RWPE2 (cell line): ENCODE measurements at regions not wholly inside any gene's neighbourhood (a gene's known extent, or its start where the extent isn't known, plus 50 kb on each side); places are given as distances from the start of the nearest gene placed in this dataset.

Experiments used
- ATAC-seq: fragments of 200-7000 bp; cut with Tn5 transposase; 3 replicates; pipeline ENCODE4 v1.9.1; 2021; ENCODE audit warnings: low read depth
- DNase-seq: peaks from one replicate; pipeline ENCODE4 v3.0.0-alpha.2; 2020; ENCODE audit warnings: low spot score
- H3K27ac ChIP-seq: fragments of 450-650 bp; 2 replicates; pipeline ENCODE4 v1.5.1; 2017; ENCODE audit warnings: mild to moderate bottlenecking; ENCODE audit not compliant: poor library complexity, severe bottlenecking
- H3K27me3 ChIP-seq: fragments of 250-450 bp; sonication (Bioruptor Pico); 2 replicates; pipeline ENCODE4 v1.5.1; 2021; ENCODE audit warnings: mild to moderate bottlenecking, moderate library complexity; ENCODE audit not compliant: insufficient read depth, poor library complexity, severe bottlenecking
- H3K36me3 ChIP-seq: fragments of 250-450 bp; sonication (Bioruptor Pico); 2 replicates; pipeline ENCODE4 v1.5.1; 2020; ENCODE audit warnings: low read depth, mild to moderate bottlenecking, moderate library complexity
- H3K4me1 ChIP-seq: fragments of 250-450 bp; sonication (Bioruptor Pico); 2 replicates; pipeline ENCODE4 v1.5.1; 2021; ENCODE audit warnings: mild to moderate bottlenecking, moderate library complexity; ENCODE audit not compliant: insufficient read depth, poor library complexity, severe bottlenecking
- H3K4me3 ChIP-seq: fragments of 250-450 bp; sonication (Bioruptor Pico); 2 replicates; pipeline ENCODE4 v1.5.1; 2021; ENCODE audit warnings: mild to moderate bottlenecking, moderate library complexity; ENCODE audit not compliant: severe bottlenecking
- H3K9me3 ChIP-seq: fragments of 250-450 bp; sonication (Bioruptor Pico); 2 replicates; pipeline ENCODE4 v1.5.1; 2021; ENCODE audit warnings: mild to moderate bottlenecking, moderate library complexity; ENCODE audit not compliant: severe bottlenecking
- TF ChIP-seq, protein P1 (sequence below): fragments of 450-650 bp; IDR thresholded peaks from one replicate; pipeline ENCODE4 v1.5.1; 2017; ENCODE audit warnings: mild to moderate bottlenecking, moderate library complexity; ENCODE audit not compliant: poor library complexity, severe bottlenecking

DNA sequence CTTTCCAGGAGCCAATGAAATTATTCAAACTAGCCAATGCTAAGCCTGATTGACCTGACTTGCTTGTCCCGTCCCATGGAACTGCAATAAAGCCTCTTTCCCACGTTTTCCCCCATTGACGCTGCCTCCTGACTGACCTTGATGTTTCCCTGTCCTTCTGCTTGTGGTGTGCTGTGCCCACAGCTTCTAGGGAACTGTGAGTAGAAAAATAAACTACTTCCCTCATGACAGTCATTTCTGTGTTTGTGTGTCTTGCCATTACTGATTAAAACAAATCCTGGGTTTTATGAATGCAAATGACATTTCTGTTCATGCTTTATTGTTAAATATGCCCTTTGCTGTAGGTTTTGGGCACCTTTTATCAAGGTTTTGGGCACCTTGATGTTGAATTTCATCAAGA, 91.3 kb upstream of the ABI1 start:
- DNase-seq (no peak), ATAC-seq (no peak)
- TF ChIP-seq, protein P1, sequence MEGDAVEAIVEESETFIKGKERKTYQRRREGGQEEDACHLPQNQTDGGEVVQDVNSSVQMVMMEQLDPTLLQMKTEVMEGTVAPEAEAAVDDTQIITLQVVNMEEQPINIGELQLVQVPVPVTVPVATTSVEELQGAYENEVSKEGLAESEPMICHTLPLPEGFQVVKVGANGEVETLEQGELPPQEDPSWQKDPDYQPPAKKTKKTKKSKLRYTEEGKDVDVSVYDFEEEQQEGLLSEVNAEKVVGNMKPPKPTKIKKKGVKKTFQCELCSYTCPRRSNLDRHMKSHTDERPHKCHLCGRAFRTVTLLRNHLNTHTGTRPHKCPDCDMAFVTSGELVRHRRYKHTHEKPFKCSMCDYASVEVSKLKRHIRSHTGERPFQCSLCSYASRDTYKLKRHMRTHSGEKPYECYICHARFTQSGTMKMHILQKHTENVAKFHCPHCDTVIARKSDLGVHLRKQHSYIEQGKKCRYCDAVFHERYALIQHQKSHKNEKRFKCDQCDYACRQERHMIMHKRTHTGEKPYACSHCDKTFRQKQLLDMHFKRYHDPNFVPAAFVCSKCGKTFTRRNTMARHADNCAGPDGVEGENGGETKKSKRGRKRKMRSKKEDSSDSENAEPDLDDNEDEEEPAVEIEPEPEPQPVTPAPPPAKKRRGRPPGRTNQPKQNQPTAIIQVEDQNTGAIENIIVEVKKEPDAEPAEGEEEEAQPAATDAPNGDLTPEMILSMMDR, result no peak
- Histone ChIP-seq H3K36me3 (no peaks in the 10 kb centered on the region), H3K27ac (no peak overlapping the region), H3K4me1 (no peaks in the 10 kb centered on the region), H3K27me3 (no peaks in the 10 kb centered on the region), H3K4me3 (no peak overlapping the region), H3K9me3 (no peaks in the 10 kb centered on the region)

DNA sequence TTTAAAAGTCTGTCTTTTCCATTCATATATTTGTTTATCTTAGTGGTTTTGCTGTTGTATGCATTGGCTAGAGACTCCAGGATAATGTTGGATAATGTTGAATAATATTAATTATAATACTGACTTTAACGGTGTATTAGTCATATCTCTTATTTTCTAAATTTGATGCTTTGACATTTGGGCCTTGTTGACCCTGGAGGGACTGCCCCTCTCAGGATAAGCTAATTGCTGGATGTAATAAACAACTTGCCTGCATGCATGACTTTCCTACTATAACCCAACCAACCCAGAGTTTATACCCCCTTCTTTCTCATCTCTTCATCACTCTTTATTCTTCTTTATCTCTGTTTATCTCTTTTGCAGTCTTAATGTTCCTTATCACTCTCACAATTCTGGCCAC, 90.9 kb upstream of the ABI1 start:
- no peak for ATAC-seq
- H3K9me3 ChIP-seq, result no peaks in the 10 kb centered on the region
- DNase-seq, result no peak
- no peak overlapping the region for H3K27ac ChIP-seq
- H3K4me3 ChIP-seq, result no peak overlapping the region
- TF ChIP-seq, protein P1, result no peak
- no peaks in the 10 kb centered on the region for H3K4me1 ChIP-seq
- no peaks in the 10 kb centered on the region for H3K27me3 ChIP-seq
- no peaks in the 10 kb centered on the region for H3K36me3 ChIP-seq

- Histone ChIP-seq H3K27me3 (no peaks in the 10 kb centered on the region), H3K4me1 (no peaks in the 10 kb centered on the region), H3K4me3 (no peak overlapping the region), H3K9me3 (no peaks in the 10 kb centered on the region), H3K27ac (no peak overlapping the region), H3K36me3 (no peaks in the 10 kb centered on the region)
- TF ChIP-seq, protein P1, result no peak
- no peak for DNase-seq
- ATAC-seq, result no peak
Observed at GRCh38 chr10:26950934-26951333, 90.2 kb upstream of the ABI1 start.

GRCh38 chr10:26946102-26946811, 85.5 kb upstream of the ABI1 start:
- no peaks in the 10 kb centered on the region for H3K4me1 ChIP-seq
- ATAC-seq (peak; percentile 55), DNase-seq (no peak)
- TF ChIP-seq, protein P1, result no peak
- H3K4me3 ChIP-seq, result no peak overlapping the region
- H3K36me3 ChIP-seq, result no peaks in the 10 kb centered on the region
- no peak overlapping the region for H3K27ac ChIP-seq
- H3K9me3 ChIP-seq, result no peaks in the 10 kb centered on the region
- H3K27me3 ChIP-seq, result no peaks in the 10 kb centered on the region

GRCh38 chr10:26944261-26944882, 83.6 kb upstream of the ABI1 start:
- Histone ChIP-seq H3K27ac (no peak overlapping the region), H3K4me3 (no peak overlapping the region), H3K27me3 (no peaks in the 10 kb centered on the region), H3K9me3 (no peaks in the 10 kb centered on the region), H3K36me3 (no peaks in the 10 kb centered on the region), H3K4me1 (no peaks in the 10 kb centered on the region)
- no peak for DNase-seq
- no peak for ATAC-seq
- TF ChIP-seq, protein P1, result no peak
